ENCODE measurements at regions not wholly inside any gene's neighbourhood (a gene's known extent, or its start where the extent isn't known, plus 50 kb on each side); places are given as distances from the start of the nearest gene placed in this dataset.

- no peaks in the 10 kb centered on the region for H3K4me1 ChIP-seq (ENCODE audit: low read depth)
- H3K27ac ChIP-seq, result no peak overlapping the region
- H3K9me3 ChIP-seq (ENCODE audit: low read depth), result no peaks in the 10 kb centered on the region
- no peaks in the 10 kb centered on the region for H3K27me3 ChIP-seq
- no peak for DNase-seq (ENCODE audit: low read depth in 1 of 2, low spot score in 1 of 2)
- no peak overlapping the region for H3K4me3 ChIP-seq
- no peaks in the 10 kb centered on the region for H3K36me3 ChIP-seq
- TF ChIP-seq CTCF (IDR thresholded peaks at IDR 0.05; ENCODE audit: low read depth, low read length), result no peak
Measured at GRCh38 chr3:118573912-118574311, 460.7 kb downstream of the IGSF11 start.

GRCh38 chr3:118577055-118577777 lies 457.4 kb downstream of the IGSF11 start:
- Histone ChIP-seq H3K27me3 (no peaks in the 10 kb centered on the region), H3K4me3 (no peak overlapping the region), H3K36me3 (no peaks in the 10 kb centered on the region), H3K27ac (no peak overlapping the region), H3K9me3 (ENCODE audit: low read depth) (no peaks in the 10 kb centered on the region), H3K4me1 (ENCODE audit: low read depth) (no peaks in the 10 kb centered on the region)
- no peak for TF ChIP-seq CTCF (IDR thresholded peaks at IDR 0.05; ENCODE audit: low read depth, low read length)
- DNase-seq (ENCODE audit: low read depth in 1 of 2, low spot score in 1 of 2), result no peak

- Histone ChIP-seq H3K4me3 (no peak overlapping the region), H3K9me3 (ENCODE audit: low read depth) (no peaks in the 10 kb centered on the region), H3K4me1 (ENCODE audit: low read depth) (no peaks in the 10 kb centered on the region), H3K36me3 (no peaks in the 10 kb centered on the region), H3K27me3 (no peaks in the 10 kb centered on the region), H3K27ac (no peak overlapping the region)
- no peak for TF ChIP-seq CTCF (IDR thresholded peaks at IDR 0.05; ENCODE audit: low read depth, low read length)
- no peak for DNase-seq (ENCODE audit: low read depth in 1 of 2, low spot score in 1 of 2)
Measured at GRCh38 chr3:118578559-118578958, 456.1 kb downstream of the IGSF11 start.

- no peaks in the 10 kb centered on the region for H3K9me3 ChIP-seq (ENCODE audit: low read depth)
- DNase-seq (ENCODE audit: low read depth in 1 of 2, low spot score in 1 of 2), result peak in 1 of 2 donors; percentile 3
- no peaks in the 10 kb centered on the region for H3K4me1 ChIP-seq (ENCODE audit: low read depth)
- TF ChIP-seq CTCF (IDR thresholded peaks at IDR 0.05; ENCODE audit: low read depth, low read length), result no peak
- H3K27ac ChIP-seq, result no peak overlapping the region
- no peaks in the 10 kb centered on the region for H3K36me3 ChIP-seq
- H3K27me3 ChIP-seq, result no peaks in the 10 kb centered on the region
- H3K4me3 ChIP-seq, result no peak overlapping the region
Measured at GRCh38 chr3:118587037-118587741, 447.5 kb downstream of the IGSF11 start.

GRCh38 chr3:118587847-118588246 lies 446.8 kb downstream of the IGSF11 start:
- DNase-seq (ENCODE audit: low read depth in 1 of 2, low spot score in 1 of 2), result no peak
- H3K27ac ChIP-seq, result no peak overlapping the region
- no peaks in the 10 kb centered on the region for H3K27me3 ChIP-seq
- TF ChIP-seq CTCF (IDR thresholded peaks at IDR 0.05; ENCODE audit: low read depth, low read length), result no peak
- H3K36me3 ChIP-seq, result no peaks in the 10 kb centered on the region
- H3K4me3 ChIP-seq, result no peak overlapping the region
- H3K9me3 ChIP-seq (ENCODE audit: low read depth), result no peaks in the 10 kb centered on the region
- no peaks in the 10 kb centered on the region for H3K4me1 ChIP-seq (ENCODE audit: low read depth)

All from cardiac muscle cell (in vitro differentiated cells and primary cell).